NCI-H2227 (cell line): ENCODE measurements at regions not wholly inside any gene's neighbourhood (a gene's known extent, or its start where the extent isn't known, plus 50 kb on each side); places are given as distances from the start of the nearest gene placed in this dataset.
A peak's percentile ranks its signal among the peaks of the same experiment; 100 is the strongest.
"Not testable (repeated sequence)": the region's sequence is repeated elsewhere in the genome, so short reads cannot be mapped to it uniquely, and the experiment has no call there.

Experiments used
- DNase-seq: peaks from one replicate; lab custom pipeline; 2025; ENCODE audit not compliant: unreplicated experiment; lab: John Stamatoyannopoulos, UW

DNA sequence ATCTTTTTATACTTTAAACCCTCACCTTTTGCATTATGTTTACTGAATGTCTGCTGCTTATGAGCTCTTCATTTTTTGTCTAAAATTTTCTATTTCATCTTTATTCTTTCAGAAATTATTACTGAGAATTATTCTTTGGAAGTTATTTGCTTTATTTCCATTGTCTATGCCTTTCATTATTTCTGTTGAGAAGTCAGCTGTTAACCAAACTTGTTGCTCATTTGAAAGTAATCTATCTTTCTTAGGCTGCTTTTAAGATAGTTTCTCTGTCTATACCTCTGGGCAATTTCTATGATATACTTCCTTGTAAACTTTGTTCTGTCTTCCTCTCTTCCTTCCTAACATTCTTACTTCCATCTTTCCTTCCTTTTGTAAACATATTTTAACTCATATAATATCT lies 1165.9 kb upstream of the CELF2 start:
- DNase-seq, result no peak

- DNase-seq, result no peak
Measured at GRCh38 chr10:9853405-9854355, 1164.0 kb upstream of the CELF2 start.

DNA sequence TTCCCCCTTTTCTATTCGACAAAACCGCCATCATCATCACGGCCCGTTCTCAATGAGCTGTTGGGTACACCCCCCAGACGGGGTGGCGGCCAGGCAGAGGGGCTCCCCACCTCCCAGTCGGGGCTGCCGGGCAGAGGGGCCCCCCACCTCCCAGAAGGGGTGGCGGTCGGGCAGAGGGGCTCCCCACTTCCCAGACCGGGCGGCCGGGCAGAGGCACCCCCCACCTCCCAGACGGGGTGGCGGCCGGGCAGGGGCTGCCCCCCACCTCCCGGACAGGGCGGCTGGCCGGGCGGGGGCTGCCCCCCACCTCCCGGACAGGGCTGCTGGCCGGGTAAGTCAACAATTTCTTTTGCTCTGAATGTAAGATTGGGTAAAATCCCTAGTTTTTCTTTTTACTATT lies 1162.2 kb upstream of the CELF2 start:
- not testable (repeated sequence) for DNase-seq

- no peak for DNase-seq
Measured at GRCh38 chr10:9858816-9859215, 1158.9 kb upstream of the CELF2 start.

DNA sequence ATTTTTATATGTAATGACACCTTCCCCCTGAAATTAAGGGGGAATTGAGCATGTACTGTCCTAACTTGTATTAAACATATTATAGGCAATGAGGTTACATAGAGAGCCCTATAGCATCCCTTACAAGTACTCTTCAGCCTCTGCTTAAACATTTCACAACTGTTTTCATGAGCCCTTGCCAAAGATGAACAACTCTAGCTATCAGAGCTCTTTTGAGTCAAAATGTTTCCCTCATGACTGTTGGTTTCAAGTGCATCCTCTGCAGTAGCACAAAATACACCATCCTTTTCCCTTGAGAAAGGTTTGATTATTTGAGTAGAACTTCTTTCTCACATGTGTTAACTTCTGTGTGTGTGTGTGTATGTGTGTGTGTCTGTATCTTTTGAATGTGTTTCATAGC lies 1157.6 kb upstream of the CELF2 start:
- no peak for DNase-seq

DNA sequence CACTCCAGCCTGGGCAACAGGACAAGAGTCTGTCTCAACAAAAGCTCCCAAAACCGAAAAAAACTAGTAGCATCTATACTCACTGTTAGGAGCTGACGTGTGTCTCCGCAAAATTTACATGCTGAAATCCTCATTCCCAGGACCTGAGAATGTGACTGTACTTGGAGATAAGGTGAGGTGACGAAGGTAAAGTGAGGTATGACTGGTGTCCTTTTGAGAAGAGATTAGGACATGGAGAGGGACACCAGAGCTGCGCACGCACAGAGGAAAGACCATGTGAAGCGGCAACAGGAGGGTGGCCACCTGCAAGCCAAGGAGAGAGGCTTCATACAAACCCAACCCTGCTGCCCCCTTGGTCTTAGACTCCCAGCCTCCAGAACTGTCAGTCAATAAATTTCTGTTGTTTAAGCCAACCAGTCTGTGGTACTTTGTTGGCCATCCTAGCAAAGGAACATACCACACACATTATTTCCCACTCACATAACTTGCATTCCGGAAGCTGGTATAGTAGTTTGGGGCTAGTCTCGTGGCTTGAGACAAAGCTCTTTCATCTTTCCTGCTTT lies 1154.0 kb upstream of the CELF2 start:
- DNase-seq, result no peak

DNA sequence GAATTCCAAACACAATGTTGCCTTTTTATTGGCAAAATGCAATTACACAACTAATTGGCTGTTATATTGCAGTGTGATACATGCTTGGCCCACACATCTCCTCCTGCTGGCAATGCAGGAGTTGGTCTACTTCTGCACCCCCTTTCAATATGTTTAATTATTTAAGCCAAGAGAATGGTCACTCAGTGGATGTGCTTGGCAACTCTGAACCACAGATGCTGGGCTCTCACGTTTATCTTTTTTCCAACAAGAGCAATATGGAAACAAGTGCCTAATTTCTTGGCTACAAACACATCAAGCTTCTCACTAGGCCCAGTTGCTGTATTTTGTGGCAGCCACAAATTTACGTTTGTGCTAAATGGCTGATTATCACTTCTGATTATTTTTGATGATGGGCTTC lies 1149.2 kb upstream of the CELF2 start:
- no peak for DNase-seq

DNA sequence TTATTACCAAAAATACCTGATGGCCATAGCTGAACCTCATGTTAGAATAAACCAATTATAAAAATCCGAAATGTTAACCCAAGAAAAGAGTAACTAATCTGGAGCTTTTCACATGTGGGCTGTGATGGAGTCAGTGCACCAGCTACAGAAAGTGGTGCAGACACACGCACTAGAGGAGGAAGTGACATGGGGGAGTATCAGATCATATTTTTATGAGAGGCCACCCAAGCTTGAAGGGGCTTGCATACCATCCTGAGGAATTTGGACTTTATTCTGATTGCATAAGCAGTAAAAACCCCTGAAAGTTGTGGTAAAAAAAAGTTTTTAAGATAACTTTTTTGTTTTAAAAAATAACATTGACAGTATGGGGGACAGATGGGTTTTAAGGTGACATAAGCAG lies 1148.5 kb upstream of the CELF2 start:
- no peak for DNase-seq

DNA sequence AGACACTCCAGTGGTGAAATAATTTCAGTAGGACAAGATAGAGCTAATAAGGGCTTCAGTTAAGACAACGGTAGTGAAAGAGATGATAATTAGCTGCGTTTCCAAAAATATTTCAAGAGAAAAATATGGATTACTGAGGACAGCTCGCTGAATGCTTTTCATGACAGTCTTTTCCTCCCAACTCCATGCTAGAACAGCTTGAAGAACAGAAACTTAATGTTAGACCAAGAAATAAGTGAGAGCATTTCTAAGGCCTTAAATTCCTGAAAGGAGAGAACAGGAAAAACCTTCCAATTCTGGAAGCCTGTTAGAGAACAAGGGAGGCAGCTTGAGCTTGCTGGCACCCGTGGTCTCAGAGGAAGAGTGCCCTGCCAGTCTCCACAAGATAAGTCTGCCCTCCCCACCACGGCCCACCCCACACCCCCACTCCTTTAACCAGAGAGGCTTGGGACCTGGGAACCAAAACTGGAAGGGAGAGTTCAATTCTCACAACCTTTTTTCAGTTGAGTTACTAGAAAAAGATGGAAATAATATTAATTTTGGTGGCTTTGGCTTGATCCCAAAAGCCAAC lies 1148.0 kb upstream of the CELF2 start:
- DNase-seq, result no peak

GRCh38 chr10:9875353-9875752 lies 1142.3 kb upstream of the CELF2 start:
- DNase-seq, result no peak

DNA sequence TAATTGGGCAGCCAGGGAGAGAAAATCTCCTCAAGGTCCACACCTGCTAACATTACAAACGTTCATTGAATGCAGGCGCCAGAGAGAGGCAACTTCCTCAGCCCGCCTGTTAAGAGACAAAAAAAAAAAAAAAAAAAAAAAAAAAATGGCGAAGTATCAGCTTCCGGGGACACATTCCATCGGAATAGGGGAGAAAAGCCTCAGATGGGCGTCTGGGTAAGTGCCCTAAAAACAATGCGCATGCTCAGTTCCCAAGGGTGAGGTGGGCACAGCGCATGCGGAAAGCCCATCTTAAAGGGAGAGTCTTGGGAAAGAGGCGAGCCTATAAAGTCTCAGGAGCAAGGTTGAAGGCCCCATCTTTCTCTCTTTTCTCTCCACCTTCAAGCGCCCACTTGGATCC lies 1139.7 kb upstream of the CELF2 start:
- DNase-seq, result peak; percentile 0

DNA sequence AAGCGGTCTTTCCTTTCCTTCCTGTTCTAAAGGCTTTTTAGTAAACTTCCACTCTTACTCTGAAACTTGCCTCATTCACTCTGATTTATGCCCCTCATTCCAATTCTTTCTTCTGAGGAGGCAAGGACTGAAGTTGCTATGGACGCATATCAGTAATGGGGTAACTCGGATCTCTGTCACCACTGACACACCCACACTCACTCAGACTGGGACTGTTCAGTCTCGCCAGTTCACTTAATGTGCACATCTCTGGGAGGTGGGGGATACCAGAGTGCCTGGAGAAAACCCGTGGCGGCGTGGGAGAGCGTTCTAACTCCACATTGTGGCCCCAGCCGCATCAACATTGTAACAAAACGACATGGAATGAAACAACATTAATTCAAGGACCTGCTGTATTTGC lies 1139.3 kb upstream of the CELF2 start:
- DNase-seq, result no peak

DNA sequence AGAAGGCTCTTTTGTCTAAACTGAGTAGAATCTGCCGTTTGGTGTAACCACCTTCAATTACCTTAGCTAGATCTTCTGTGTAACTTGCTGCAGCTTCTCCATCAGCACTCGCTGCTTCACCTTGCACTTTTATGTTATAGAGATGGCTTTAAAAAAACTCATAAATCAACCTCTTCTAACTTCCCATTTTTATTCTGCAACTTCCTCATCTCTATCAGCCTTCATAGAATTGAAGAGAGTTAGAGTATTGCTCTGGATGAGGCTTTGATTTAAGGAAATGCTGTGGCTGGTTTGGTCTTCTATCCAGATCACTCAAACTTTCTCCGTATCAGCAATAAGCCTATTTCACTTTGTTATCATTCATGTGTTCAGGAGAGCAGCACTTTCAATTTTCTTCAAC lies 1131.9 kb upstream of the CELF2 start:
- DNase-seq, result no peak

DNA sequence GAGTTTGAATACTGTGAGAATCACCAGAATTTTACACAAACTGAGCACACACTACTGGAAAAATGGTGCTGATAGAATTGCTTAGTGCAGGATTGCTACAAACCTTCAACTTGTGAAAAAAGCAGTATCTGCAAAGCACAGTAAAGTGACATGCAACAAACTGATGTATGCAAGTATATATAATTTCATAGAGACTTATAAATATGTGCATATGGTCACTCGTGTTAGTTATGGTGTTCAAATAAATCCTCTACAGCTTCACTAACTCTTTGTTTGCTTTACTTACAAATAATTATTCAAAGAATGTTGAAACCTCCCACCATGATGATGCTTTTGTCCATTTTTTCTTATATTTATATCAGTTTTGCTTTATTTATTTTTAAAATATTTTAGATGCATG lies 1130.9 kb upstream of the CELF2 start:
- no peak for DNase-seq

DNA sequence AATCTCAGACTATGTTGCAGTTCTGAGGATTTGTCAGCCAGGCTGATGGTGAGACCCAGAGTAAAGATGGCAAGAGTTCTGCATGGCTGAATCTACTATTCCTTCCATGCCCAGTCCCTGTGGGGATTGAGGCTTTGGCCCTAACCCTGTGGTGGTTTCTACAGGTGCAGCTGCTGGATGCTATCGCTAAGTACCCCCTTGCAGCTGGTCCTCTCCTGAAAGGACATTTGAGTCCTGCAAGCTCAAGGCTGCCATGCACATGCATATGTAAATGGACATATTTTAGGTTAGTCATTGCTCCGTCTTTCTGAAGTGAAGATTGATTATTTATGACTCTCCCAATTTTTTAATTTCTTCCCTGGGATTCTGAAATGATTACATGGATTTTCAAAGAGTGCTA lies 1122.2 kb upstream of the CELF2 start:
- DNase-seq, result no peak

GRCh38 chr10:9895981-9896380 lies 1121.7 kb upstream of the CELF2 start:
- DNase-seq, result no peak

DNA sequence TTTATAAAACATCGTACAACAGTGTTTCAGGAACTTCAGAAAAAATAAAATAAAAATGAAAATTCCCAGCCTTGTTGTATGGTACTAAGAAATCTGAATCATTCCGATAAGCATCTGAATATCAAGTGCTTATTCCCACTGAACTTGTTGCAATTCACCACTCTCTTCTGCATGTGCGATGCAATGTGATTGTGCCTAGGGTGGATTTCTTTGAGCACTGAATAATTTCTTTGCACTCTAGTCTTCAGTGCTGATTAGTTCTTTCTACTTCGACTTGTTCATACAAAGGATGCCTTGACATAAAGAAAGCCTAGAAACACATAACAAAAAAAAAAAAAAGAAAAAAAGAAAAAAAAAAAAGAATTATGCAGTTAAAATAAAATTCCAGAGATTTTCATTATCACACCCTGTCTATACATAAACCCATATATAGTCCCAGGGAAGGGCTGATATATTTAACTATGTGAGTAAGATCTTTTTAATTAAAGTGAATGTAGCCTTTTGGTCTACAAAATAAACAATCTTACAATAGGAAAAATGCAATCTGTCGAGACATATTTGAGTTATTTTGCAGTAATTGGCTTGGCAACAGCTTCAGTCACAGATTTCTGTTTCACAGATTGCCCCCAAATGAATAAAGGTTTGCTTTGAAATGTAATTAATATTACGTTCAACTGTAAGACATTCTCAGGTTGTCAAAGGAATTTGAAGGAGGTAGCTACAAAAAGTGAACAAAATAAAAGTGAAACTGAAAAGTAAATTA lies 1118.9 kb upstream of the CELF2 start:
- DNase-seq, result no peak

DNA sequence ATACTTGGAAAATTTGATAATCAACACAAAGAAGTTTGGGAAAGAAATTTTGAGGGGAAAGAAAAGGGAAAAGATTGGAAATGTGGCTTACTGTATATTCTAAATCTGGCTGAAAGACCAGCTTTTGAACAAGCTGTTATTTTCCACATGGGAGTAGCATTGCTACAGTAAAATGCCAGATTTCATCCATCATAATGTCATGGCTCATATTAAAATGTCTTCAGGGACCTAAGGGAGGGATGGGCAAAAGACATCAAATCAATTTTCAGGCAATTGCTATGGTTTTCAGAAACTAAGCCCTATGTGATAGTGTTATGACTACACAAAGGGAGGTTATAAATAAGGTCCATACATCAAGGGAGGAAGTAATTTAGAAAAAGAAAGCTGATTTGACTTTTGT lies 1116.9 kb upstream of the CELF2 start:
- no peak for DNase-seq

DNA sequence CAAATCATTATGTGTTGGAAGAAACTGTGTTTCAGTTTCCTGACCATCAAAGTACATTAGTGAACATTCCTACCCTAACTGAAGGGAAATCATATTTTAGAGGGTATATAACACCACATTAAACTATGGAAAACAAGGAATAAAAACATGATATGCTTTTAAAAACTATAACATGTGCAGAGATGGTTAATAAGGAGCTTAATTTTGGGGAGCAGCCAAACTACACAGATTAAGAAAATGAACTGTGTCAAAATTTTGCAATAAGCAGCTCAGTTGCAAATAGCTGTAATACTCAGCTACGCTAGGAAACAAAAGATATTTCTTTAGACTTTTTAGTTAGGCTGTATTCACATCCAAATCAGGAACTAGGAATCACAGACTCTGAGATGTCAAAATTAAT lies 1115.7 kb upstream of the CELF2 start:
- no peak for DNase-seq

GRCh38 chr10:9910446-9910845 lies 1107.2 kb upstream of the CELF2 start:
- no peak for DNase-seq

- no peak for DNase-seq
Measured at GRCh38 chr10:9911488-9911887, 1106.2 kb upstream of the CELF2 start.
